ENCODE measurements at regions not wholly inside any gene's neighbourhood (a gene's known extent, or its start where the extent isn't known, plus 50 kb on each side); places are given as distances from the start of the nearest gene placed in this dataset.
"Not testable (repeated sequence)": the region's sequence is repeated elsewhere in the genome, so short reads cannot be mapped to it uniquely, and the experiment has no call there.

DNA sequence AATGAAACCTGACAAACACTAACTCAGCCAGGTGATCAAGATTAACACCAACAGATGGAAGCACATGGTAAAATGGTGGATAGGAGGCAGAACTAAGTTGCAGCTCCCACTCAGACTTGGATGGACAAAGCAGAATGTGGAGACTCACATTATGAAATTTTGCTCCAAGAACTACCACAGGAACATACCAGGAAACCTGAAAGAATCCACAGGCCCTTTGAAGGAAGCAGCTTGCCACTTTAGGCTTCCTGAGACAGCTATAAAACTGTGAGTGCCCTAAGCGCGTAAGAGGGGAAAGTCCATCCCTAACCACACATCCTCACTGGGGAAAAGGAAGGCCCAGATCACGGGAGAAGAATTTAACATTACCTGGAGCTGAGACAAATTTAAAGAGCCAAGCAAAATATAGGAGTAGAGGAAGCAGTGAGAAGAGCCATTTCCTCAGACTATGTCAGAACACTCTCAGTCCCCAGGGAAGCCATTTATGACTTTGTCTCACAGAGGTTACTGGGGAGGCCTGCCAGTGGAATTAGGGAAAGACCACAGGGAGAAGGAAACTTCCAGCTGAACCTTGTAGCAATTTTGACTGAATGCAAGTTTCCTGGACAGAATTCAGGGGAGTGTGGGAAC lies 224.5 kb downstream of the TEX13C start:
- Histone ChIP-seq H3K27me3 (ENCODE audit: control insufficient read depth, insufficient read depth, low read length) (no peaks in the 10 kb centered on the region), H3K27ac (ENCODE audit: low read depth, low read length) (no peak overlapping the region), H3K4me1 (ENCODE audit: control insufficient read depth, insufficient read depth, low read length) (no peaks in the 10 kb centered on the region), H3K4me3 (ENCODE audit: low read depth, low read length) (no peak overlapping the region), H3K9me3 (ENCODE audit: control insufficient read depth, insufficient read depth, low read length) (peaks cover 1% of the 10 kb centered on the region), H3K36me3 (ENCODE audit: control insufficient read depth, insufficient read depth, low read length) (no peaks in the 10 kb centered on the region)
- no CpG with 5 or more reads among the region's 3 CpGs for WGBS (ENCODE audit: insufficient coverage)
- DNase-seq (ENCODE audit: low read depth in 4 of 6, low spot score in 6 of 6) = no peak

GRCh38 chrX:125544856-125545255 lies 225.2 kb downstream of the TEX13C start:
- Histone ChIP-seq H3K27ac (ENCODE audit: low read depth, low read length) (no peak overlapping the region), H3K36me3 (ENCODE audit: control insufficient read depth, insufficient read depth, low read length) (no peaks in the 10 kb centered on the region), H3K27me3 (ENCODE audit: control insufficient read depth, insufficient read depth, low read length) (no peaks in the 10 kb centered on the region), H3K4me1 (ENCODE audit: control insufficient read depth, insufficient read depth, low read length) (no peaks in the 10 kb centered on the region), H3K9me3 (ENCODE audit: control insufficient read depth, insufficient read depth, low read length) (peaks cover 1% of the 10 kb centered on the region), H3K4me3 (ENCODE audit: low read depth, low read length) (no peak overlapping the region)
- 17% methylated on average over 1 of the region's 2 CpGs for WGBS (ENCODE audit: insufficient coverage)
- DNase-seq (ENCODE audit: low read depth in 4 of 6, low spot score in 6 of 6) = no peak

GRCh38 chrX:125577479-125577878 lies 257.8 kb downstream of the TEX13C start:
- H3K9me3 ChIP-seq (ENCODE audit: control insufficient read depth, insufficient read depth, low read length) = no peaks in the 10 kb centered on the region
- H3K36me3 ChIP-seq (ENCODE audit: control insufficient read depth, insufficient read depth, low read length) = no peaks in the 10 kb centered on the region
- no peak overlapping the region for H3K27ac ChIP-seq (ENCODE audit: low read depth, low read length)
- H3K27me3 ChIP-seq (ENCODE audit: control insufficient read depth, insufficient read depth, low read length) = no peaks in the 10 kb centered on the region
- no peaks in the 10 kb centered on the region for H3K4me1 ChIP-seq (ENCODE audit: control insufficient read depth, insufficient read depth, low read length)
- DNase-seq (ENCODE audit: low read depth in 4 of 6, low spot score in 6 of 6) = no peak
- no peak overlapping the region for H3K4me3 ChIP-seq (ENCODE audit: low read depth, low read length)
- WGBS (ENCODE audit: insufficient coverage) = no CpG with 5 or more reads among the region's 1 CpG

DNA sequence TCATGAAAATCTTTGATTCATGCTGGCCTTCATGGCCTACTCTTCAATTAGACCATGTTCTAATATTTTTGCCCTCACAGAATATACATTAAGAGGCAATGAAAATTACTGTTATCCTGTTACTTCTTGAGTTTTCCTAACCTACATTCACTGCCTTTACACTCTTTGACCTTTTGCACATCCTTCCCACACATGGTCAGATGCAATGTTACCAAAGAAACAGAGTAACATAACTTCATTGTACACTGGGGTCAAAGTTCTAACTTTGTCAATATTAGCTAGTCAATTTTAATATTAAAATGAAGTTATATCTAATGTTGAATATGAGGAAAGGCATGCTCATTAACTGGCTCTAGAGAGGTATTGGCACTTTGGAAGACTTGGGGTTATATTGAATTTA lies 284.8 kb downstream of the TEX13C start:
- no peak overlapping the region for H3K4me3 ChIP-seq (ENCODE audit: low read depth, low read length)
- no peak for DNase-seq (ENCODE audit: low read depth in 4 of 6, low spot score in 6 of 6)
- H3K4me1 ChIP-seq (ENCODE audit: control insufficient read depth, insufficient read depth, low read length) = no peaks in the 10 kb centered on the region
- H3K36me3 ChIP-seq (ENCODE audit: control insufficient read depth, insufficient read depth, low read length) = no peaks in the 10 kb centered on the region
- H3K9me3 ChIP-seq (ENCODE audit: control insufficient read depth, insufficient read depth, low read length) = no peaks in the 10 kb centered on the region
- H3K27me3 ChIP-seq (ENCODE audit: control insufficient read depth, insufficient read depth, low read length) = no peaks in the 10 kb centered on the region
- H3K27ac ChIP-seq (ENCODE audit: low read depth, low read length) = no peak overlapping the region

DNA sequence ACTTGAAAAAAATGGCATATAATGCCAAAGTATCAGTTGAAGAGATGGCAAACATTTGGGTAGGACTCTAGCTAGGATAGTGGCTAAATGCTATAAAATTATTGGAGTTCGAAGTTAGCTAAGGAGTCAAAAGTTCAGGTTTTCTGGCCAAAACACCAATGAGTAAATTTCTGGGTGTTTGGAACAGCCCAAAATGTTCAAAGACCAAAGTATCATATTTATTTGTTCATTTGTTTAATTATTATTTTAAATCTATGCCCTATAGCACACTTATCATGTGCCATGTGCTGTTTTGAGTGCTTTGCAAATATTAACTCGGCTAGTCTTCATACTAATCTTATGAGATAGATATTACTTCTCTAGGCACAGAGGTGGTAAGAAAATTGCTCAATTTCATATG lies 285.5 kb downstream of the TEX13C start:
- no peak overlapping the region for H3K4me3 ChIP-seq (ENCODE audit: low read depth, low read length)
- H3K4me1 ChIP-seq (ENCODE audit: control insufficient read depth, insufficient read depth, low read length) = no peaks in the 10 kb centered on the region
- H3K36me3 ChIP-seq (ENCODE audit: control insufficient read depth, insufficient read depth, low read length) = no peaks in the 10 kb centered on the region
- no peak for DNase-seq (ENCODE audit: low read depth in 4 of 6, low spot score in 6 of 6)
- H3K9me3 ChIP-seq (ENCODE audit: control insufficient read depth, insufficient read depth, low read length) = no peaks in the 10 kb centered on the region
- H3K27me3 ChIP-seq (ENCODE audit: control insufficient read depth, insufficient read depth, low read length) = no peaks in the 10 kb centered on the region
- no peak overlapping the region for H3K27ac ChIP-seq (ENCODE audit: low read depth, low read length)
- no CpG with 5 or more reads among the region's 2 CpGs for WGBS (ENCODE audit: insufficient coverage)

DNA sequence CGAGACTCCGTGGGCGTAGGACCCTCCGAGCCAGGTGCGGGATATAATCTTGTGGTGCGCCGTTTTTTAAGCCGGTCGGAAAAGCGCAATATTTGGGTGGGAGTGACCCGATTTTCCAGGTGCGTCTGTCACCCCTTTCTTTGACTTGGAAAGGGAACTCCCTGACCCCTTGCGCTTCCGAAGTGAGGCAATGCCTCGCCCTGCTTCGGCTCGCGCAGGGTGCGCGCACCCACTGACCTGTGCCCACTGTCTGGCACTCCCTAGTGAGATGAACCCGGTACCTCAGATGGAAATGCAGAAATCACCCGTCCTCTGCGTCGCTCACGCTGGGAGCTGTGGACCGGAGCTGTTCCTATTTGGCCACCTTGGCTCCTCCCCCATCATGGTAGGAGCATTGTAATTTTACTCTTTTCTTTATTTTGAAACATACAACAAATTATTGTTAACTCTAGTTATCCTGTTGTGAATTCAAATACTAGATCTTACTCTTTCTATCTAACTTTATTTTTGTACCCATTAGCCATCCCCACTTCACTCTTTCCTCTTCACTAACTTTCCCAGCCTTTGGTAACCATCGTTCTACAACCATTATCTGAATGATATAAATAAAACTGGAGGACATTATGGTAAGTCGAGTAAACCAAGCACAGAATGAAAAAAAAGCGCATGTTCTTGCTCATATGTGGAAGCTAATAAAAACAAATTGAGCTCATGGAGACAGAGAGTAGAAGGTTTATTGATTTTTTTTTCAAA lies 295.1 kb downstream of the TEX13C start:
- H3K27me3 ChIP-seq (ENCODE audit: control insufficient read depth, insufficient read depth, low read length); DNase-seq (ENCODE audit: low read depth in 4 of 6, low spot score in 6 of 6); H3K4me1 ChIP-seq (ENCODE audit: control insufficient read depth, insufficient read depth, low read length); H3K27ac ChIP-seq (ENCODE audit: low read depth, low read length); H3K9me3 ChIP-seq (ENCODE audit: control insufficient read depth, insufficient read depth, low read length); H3K36me3 ChIP-seq (ENCODE audit: control insufficient read depth, insufficient read depth, low read length); H3K4me3 ChIP-seq (ENCODE audit: low read depth, low read length): not testable (repeated sequence)
- 90% methylated on average over 10 of the region's 29 CpGs for WGBS (ENCODE audit: insufficient coverage)

DNA sequence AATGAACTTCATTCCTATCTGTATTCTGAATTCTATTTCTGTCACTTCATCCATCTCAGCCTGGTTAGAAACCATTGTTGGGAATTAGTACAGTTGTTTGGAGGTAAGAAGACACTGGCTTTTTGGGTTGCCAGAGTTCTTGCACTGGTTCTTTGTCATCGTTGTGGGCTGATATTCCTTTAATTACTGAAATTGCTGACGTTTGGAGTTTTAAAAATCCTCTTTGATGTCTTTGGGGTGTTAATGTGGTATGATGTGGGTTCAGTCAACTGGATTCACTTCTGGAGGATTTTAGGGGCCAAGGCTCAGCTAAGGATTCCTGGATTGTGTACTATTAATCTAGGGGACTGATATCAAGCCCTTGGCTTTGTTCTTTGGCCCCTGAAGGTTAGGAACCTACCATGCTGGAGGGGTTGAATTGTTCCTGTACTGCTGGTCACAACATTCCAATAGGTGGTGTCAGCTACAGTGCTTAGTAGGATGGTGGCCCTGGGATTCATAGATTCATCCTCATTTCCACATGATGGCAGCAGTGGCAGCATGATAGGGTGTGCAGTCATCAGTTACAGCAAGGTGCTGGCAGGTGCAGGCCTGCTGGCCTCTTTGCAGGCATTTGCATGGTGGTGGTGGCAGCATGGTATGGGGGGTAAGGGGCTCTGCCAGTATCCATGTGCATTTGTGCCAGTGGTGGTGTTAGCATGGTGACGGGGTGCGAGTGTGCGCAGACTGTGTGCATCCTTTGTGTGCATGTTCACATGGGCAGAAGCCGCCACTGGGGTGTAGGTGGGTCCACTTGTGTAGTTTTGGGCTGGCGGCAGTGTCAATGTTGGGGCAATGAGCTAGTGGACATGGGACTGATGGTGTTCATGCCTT lies 301.3 kb downstream of the TEX13C start:
- Histone ChIP-seq H3K9me3 (ENCODE audit: control insufficient read depth, insufficient read depth, low read length) (no peaks in the 10 kb centered on the region), H3K27ac (ENCODE audit: low read depth, low read length) (no peak overlapping the region), H3K4me1 (ENCODE audit: control insufficient read depth, insufficient read depth, low read length) (no peaks in the 10 kb centered on the region), H3K4me3 (ENCODE audit: low read depth, low read length) (no peak overlapping the region), H3K27me3 (ENCODE audit: control insufficient read depth, insufficient read depth, low read length) (no peaks in the 10 kb centered on the region), H3K36me3 (ENCODE audit: control insufficient read depth, insufficient read depth, low read length) (no peaks in the 10 kb centered on the region)
- DNase-seq (ENCODE audit: low read depth in 4 of 6, low spot score in 6 of 6) = no peak
- WGBS (ENCODE audit: insufficient coverage) = 74% methylated on average over 7 of the region's 7 CpGs

DNA sequence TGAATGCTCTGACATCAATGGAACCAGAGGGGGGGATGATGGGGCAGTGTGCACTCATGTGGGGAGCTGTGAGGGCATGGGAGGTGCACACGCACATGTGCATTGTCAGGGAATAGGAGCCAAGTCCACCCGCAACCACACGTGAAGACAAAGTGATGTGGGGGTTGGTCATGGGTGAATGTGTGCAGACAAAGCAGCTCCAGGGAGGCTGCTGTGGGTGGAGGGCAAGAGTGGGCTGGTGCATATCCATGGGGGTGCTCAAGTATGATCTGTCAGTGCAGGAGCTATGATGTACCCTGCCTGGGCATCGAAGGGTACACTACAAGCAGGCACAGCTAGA lies 301.9 kb downstream of the TEX13C start:
- no peak overlapping the region for H3K4me3 ChIP-seq (ENCODE audit: low read depth, low read length)
- no peak for DNase-seq (ENCODE audit: low read depth in 4 of 6, low spot score in 6 of 6)
- 90% methylated on average over 4 of the region's 4 CpGs for WGBS (ENCODE audit: insufficient coverage)

GRCh38 chrX:125622899-125623298 lies 303.2 kb downstream of the TEX13C start:
- no peaks in the 10 kb centered on the region for H3K9me3 ChIP-seq (ENCODE audit: control insufficient read depth, insufficient read depth, low read length)
- no peak for DNase-seq (ENCODE audit: low read depth in 4 of 6, low spot score in 6 of 6)
- WGBS (ENCODE audit: insufficient coverage) = no CpG with 5 or more reads among the region's 2 CpGs

More for the DNA sequence above, 301.9 kb downstream of the TEX13C start:
- Histone ChIP-seq H3K27ac (ENCODE audit: low read depth, low read length) (no peak overlapping the region), H3K4me1 (ENCODE audit: control insufficient read depth, insufficient read depth, low read length) (no peaks in the 10 kb centered on the region), H3K36me3 (ENCODE audit: control insufficient read depth, insufficient read depth, low read length) (no peaks in the 10 kb centered on the region), H3K27me3 (ENCODE audit: control insufficient read depth, insufficient read depth, low read length) (no peaks in the 10 kb centered on the region), H3K9me3 (ENCODE audit: control insufficient read depth, insufficient read depth, low read length) (no peaks in the 10 kb centered on the region)

More at GRCh38 chrX:125622899-125623298, 303.2 kb downstream of the TEX13C start:
- Histone ChIP-seq H3K4me3 (ENCODE audit: low read depth, low read length) (no peak overlapping the region), H3K27ac (ENCODE audit: low read depth, low read length) (no peak overlapping the region), H3K27me3 (ENCODE audit: control insufficient read depth, insufficient read depth, low read length) (no peaks in the 10 kb centered on the region), H3K4me1 (ENCODE audit: control insufficient read depth, insufficient read depth, low read length) (no peaks in the 10 kb centered on the region), H3K36me3 (ENCODE audit: control insufficient read depth, insufficient read depth, low read length) (no peaks in the 10 kb centered on the region)
